Keratinocyte (primary cell): ENCODE measurements at regions not wholly inside any gene's neighbourhood (a gene's known extent, or its start where the extent isn't known, plus 50 kb on each side); places are given as distances from the start of the nearest gene placed in this dataset.

Experiments used
- DNase-seq: peaks from one replicate; pipeline ENCODE4 v3.0.0-alpha.2; 2011; ENCODE audit warnings: low read depth, missing footprints, low spot score
- FAIRE-seq: peaks from 2 replicates; lab custom pipeline; 2011; peaks lifted over from hg19 to GRCh38; lab: Jason Lieb, UNC
- H2AFZ ChIP-seq: 2 replicates; pipeline ENCODE4 v1.6.0; 2012; ENCODE audit warnings: low read length, control low read depth, inconsistent platforms; ENCODE audit not compliant: control insufficient read depth
- H3K27ac ChIP-seq: 2 replicates; pipeline ENCODE4 v1.5.1; 2011; ENCODE audit warnings: low read length; ENCODE audit not compliant: control insufficient read depth, insufficient read depth
- H3K27me3 ChIP-seq: 3 replicates; pipeline ENCODE4 v1.6.0; 2011; ENCODE audit warnings: low read length; ENCODE audit not compliant: control insufficient read depth, insufficient read depth; ENCODE audit errors: extremely low read depth
- H3K36me3 ChIP-seq, 2 experiments: 2 replicates in 1 of 2; 3 replicates in 1 of 2; pipeline ENCODE4 v1.5.1; 2011; ENCODE audit warnings: low read length in 2 of 2, mild to moderate bottlenecking in 1 of 2; ENCODE audit not compliant: control insufficient read depth in 2 of 2, insufficient read depth in 2 of 2; ENCODE audit errors: extremely low read depth in 1 of 2
- H3K4me1 ChIP-seq: 3 replicates; pipeline ENCODE4 v1.5.1; 2011; ENCODE audit warnings: low read length; ENCODE audit not compliant: control insufficient read depth, insufficient read depth; ENCODE audit errors: extremely low read depth
- H3K4me2 ChIP-seq: 3 replicates; pipeline ENCODE4 v1.6.0; 2011; ENCODE audit warnings: low read depth, low read length; ENCODE audit not compliant: control insufficient read depth, insufficient read depth; ENCODE audit errors: extremely low read depth
- H3K4me3 ChIP-seq, 3 experiments: fragments of 200-600 bp in 1 of 3; sonication (generic) in 1 of 3; 2 replicates in 2 of 3; 3 replicates in 1 of 3; pipeline ENCODE4 v1.5.1; 2011 to 2016; ENCODE audit warnings: low read length in 3 of 3, mild to moderate bottlenecking in 3 of 3, control low read depth in 2 of 3, inconsistent platforms in 1 of 3, low read depth in 1 of 3, mixed read lengths in 1 of 3, mixed run types in 1 of 3, moderate library complexity in 1 of 3; ENCODE audit not compliant: control insufficient read depth in 2 of 3, insufficient read depth in 2 of 3; ENCODE audit errors: extremely low read depth in 1 of 3
- H3K79me2 ChIP-seq: 2 replicates; pipeline ENCODE4 v1.6.0; 2012; ENCODE audit warnings: low read length; ENCODE audit not compliant: control insufficient read depth, insufficient read depth
- H3K9ac ChIP-seq: 3 replicates; pipeline ENCODE4 v1.6.0; 2011; ENCODE audit warnings: low read length; ENCODE audit not compliant: control insufficient read depth, insufficient read depth; ENCODE audit errors: extremely low read depth
- H3K9me1 ChIP-seq: 3 replicates; pipeline ENCODE4 v1.6.0; 2011; ENCODE audit warnings: low read length; ENCODE audit not compliant: control insufficient read depth, insufficient read depth; ENCODE audit errors: extremely low read depth
- H3K9me3 ChIP-seq: 2 replicates; pipeline ENCODE4 v1.5.1; 2012; ENCODE audit warnings: low read depth, low read length; ENCODE audit not compliant: control insufficient read depth
- H4K20me1 ChIP-seq: 3 replicates; pipeline ENCODE4 v1.6.0; 2011; ENCODE audit warnings: low read length; ENCODE audit not compliant: control insufficient read depth, insufficient read depth; ENCODE audit errors: extremely low read depth
- CTCF ChIP-seq, 3 experiments: IDR thresholded peaks in 1 of 3; conservative IDR thresholded peaks in 1 of 3; optimal IDR thresholded peaks in 1 of 3; 2 replicates in 2 of 3; 3 replicates in 1 of 3; pipeline versions ENCODE3 to v1.5.1; 2011; ENCODE audit warnings: low read length in 3 of 3, mild to moderate bottlenecking in 3 of 3, moderate library complexity in 2 of 3, control low read depth in 1 of 3, inconsistent platforms in 1 of 3; ENCODE audit not compliant: insufficient read depth in 2 of 3; ENCODE audit errors: extremely low read depth in 1 of 3
- EZH2 ChIP-seq: IDR thresholded peaks from one replicate; pipeline ENCODE4 v1.6.1; 2012; ENCODE audit warnings: inconsistent platforms, mild to moderate bottlenecking, low read length, moderate library complexity
- dilution Hi-C: fragments of 300-500 bp; cut with MboI; formaldehyde crosslinking; loops from one replicate; pipeline ENCODE4 v1.7.0; 2020; ENCODE audit warnings: low sequenced_read_pairs; ENCODE audit not compliant: extremely low pct_ligation_motif_present

DNA sequence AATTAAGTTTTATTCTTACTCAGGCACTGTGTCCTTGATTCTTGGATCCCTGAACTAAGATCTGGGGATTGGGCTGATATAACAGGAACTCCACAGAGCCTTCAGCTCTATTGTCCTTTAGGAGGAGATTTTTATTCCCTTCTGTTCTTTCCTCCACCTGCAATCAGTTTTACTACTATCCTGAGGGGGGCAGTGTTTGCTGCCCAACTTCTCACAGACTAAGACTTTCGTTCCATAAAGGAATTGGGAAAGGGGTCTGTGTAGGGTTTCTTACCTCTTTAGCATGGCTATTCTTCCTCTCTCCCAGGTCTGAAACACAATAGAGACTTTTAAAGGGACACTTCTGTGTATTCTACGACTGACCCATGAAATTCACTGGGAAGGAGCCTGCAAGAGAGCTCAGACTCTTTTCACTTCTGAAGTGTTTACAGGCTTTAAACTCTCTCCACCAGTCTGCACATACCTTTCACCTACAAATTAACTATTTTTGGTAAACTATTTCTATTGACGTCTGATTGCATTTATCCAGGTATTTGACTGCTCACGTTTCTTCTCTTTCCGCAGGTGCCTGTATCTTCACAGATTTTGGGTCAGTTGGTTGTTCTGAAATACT, 103.3 kb upstream of the DEPDC1 start:
- FAIRE-seq = no peak
- H3K4me2 ChIP-seq = no peak overlapping the region
- H3K4me1 ChIP-seq = no peaks in the 10 kb centered on the region

DNA sequence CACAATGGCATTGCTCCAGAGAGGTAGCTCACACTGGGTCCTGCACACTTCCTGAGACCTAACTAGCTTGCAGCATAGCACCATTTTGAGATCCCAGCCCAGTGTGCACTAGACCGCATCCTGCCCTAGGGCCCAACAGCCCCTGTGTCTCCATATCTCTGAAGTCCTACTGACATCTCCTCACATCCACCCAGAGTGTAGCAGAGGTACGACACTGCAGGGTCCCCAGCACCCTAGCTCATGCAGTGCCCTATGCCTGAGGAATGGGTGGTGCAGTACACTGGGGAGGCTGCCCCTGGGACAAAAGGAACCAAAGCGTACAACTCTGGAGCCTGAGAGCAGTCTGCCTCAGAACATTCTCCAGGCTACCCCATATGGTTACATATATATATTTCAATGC, 111.4 kb upstream of the DEPDC1 start:
- Histone ChIP-seq H3K79me2 (no peaks in the 10 kb centered on the region), H3K9ac (no peak overlapping the region), H3K36me3 (no peaks in the 10 kb centered on the region), H3K9me3 (no peaks in the 10 kb centered on the region), H3K27ac (no peak overlapping the region), H3K4me2 (no peak overlapping the region), H3K4me3 (no peak overlapping the region), H3K27me3 (no peaks in the 10 kb centered on the region), H3K9me1 (no peaks in the 10 kb centered on the region), H4K20me1 (no peaks in the 10 kb centered on the region), H3K4me1 (no peaks in the 10 kb centered on the region), H2AFZ (no peak overlapping the region)
- DNase-seq (no peak), FAIRE-seq (no peak)
- TF ChIP-seq CTCF (optimal IDR thresholded peaks at IDR 0.05 in 1 of 3, IDR thresholded peaks at IDR 0.05 in 1 of 3, conservative IDR thresholded peaks at IDR 0.05 in 1 of 3; ENCODE audit: extremely low read depth in 1 of 3, insufficient read depth in 2 of 3, low read length in 3 of 3) (no peak), EZH2 (no peak)
- dilution Hi-C loops = no loop called here

More for the DNA sequence above, 103.3 kb upstream of the DEPDC1 start:
- peak; percentile 36 to 64 (median 45) for TF ChIP-seq CTCF (optimal IDR thresholded peaks at IDR 0.05 in 1 of 3, IDR thresholded peaks at IDR 0.05 in 1 of 3, conservative IDR thresholded peaks at IDR 0.05 in 1 of 3; ENCODE audit: extremely low read depth in 1 of 3, insufficient read depth in 2 of 3, low read length in 3 of 3)
- TF ChIP-seq EZH2 = no peak
- Histone ChIP-seq H3K9ac (no peak overlapping the region), H3K36me3 (no peaks in the 10 kb centered on the region), H4K20me1 (no peaks in the 10 kb centered on the region), H3K27me3 (no peaks in the 10 kb centered on the region), H3K9me1 (no peaks in the 10 kb centered on the region), H3K9me3 (no peaks in the 10 kb centered on the region), H3K4me3 (no peak overlapping the region), H3K27ac (no peak overlapping the region), H2AFZ (no peak overlapping the region), H3K79me2 (no peaks in the 10 kb centered on the region)
- dilution Hi-C loops = no loop called here
- DNase-seq = no peak
